ENCODE measurements at regions not wholly inside any gene's neighbourhood (a gene's known extent, or its start where the extent isn't known, plus 50 kb on each side); places are given as distances from the start of the nearest gene placed in this dataset.

- no peaks in the 10 kb centered on the region for H3K36me3 ChIP-seq (ENCODE audit: control insufficient read depth, insufficient read depth, low read length)
- no peaks in the 10 kb centered on the region for H3K27me3 ChIP-seq (ENCODE audit: control insufficient read depth, insufficient read depth, low read length)
- H4K20me1 ChIP-seq (ENCODE audit: control insufficient read depth, extremely low read depth, insufficient read depth, low read length), result no peaks in the 10 kb centered on the region
- H3K79me2 ChIP-seq (ENCODE audit: control insufficient read depth, insufficient read depth, low read length), result no peaks in the 10 kb centered on the region
- no peaks in the 10 kb centered on the region for H3K9me3 ChIP-seq (ENCODE audit: control insufficient read depth, insufficient read depth, low read depth, low read length)
- TF ChIP-seq EZH2 (IDR thresholded peaks at IDR 0.05; ENCODE audit: low read length, missing control alignments), result no peak
- TF ChIP-seq, protein P1, sequence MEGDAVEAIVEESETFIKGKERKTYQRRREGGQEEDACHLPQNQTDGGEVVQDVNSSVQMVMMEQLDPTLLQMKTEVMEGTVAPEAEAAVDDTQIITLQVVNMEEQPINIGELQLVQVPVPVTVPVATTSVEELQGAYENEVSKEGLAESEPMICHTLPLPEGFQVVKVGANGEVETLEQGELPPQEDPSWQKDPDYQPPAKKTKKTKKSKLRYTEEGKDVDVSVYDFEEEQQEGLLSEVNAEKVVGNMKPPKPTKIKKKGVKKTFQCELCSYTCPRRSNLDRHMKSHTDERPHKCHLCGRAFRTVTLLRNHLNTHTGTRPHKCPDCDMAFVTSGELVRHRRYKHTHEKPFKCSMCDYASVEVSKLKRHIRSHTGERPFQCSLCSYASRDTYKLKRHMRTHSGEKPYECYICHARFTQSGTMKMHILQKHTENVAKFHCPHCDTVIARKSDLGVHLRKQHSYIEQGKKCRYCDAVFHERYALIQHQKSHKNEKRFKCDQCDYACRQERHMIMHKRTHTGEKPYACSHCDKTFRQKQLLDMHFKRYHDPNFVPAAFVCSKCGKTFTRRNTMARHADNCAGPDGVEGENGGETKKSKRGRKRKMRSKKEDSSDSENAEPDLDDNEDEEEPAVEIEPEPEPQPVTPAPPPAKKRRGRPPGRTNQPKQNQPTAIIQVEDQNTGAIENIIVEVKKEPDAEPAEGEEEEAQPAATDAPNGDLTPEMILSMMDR (conservative IDR thresholded peaks at IDR 0.05 in 1 of 2, IDR thresholded peaks at IDR 0.05 in 1 of 2; ENCODE audit: low read depth in 1 of 2, low read length in 2 of 2), result no peak
- no peak overlapping the region for H3K4me3 ChIP-seq (replicated peaks in 1 of 4; ENCODE audit: control extremely low read depth in 1 of 4, insufficient read depth in 1 of 4, low read depth in 3 of 4, low read length in 4 of 4)
- H2AFZ ChIP-seq (ENCODE audit: low read length), result no peak overlapping the region
- H3K27ac ChIP-seq (ENCODE audit: insufficient read depth, low read length), result no peak overlapping the region
- no peak overlapping the region for H3K4me2 ChIP-seq (ENCODE audit: extremely low read depth, insufficient read depth, low read length)
- no peaks in the 10 kb centered on the region for H3K4me1 ChIP-seq (ENCODE audit: control insufficient read depth, extremely low read depth, insufficient read depth, low read length)
- DNase-seq (ENCODE audit: low read depth in 2 of 2), result no peak
- no peak overlapping the region for H3K9ac ChIP-seq (ENCODE audit: insufficient read depth, low read length)
Measured at GRCh38 chr21:14833666-14834351, 231.0 kb downstream of the NRIP1 start.

DNA sequence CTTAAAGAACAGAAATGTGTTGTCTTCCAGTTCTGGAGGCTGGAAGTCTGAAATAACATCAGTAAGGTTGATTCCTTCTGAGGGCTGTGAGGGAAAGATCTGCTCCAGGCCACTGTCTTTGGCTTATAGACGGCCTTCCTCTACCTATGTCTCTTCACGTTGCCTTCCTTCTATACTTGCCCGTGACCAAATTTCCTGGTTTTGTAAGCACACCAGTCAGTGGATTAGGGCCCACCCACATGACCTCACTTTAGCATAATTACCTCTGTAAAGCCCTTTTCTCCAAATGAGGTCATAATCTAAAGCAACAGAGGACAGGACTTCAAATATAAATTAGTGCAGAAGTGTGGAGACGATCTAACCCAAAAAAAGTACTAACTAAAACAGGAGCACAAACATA, 231.6 kb downstream of the NRIP1 start:
- Histone ChIP-seq H3K27me3 (ENCODE audit: control insufficient read depth, insufficient read depth, low read length) (no peaks in the 10 kb centered on the region), H3K9ac (ENCODE audit: insufficient read depth, low read length) (no peak overlapping the region), H3K79me2 (ENCODE audit: control insufficient read depth, insufficient read depth, low read length) (no peaks in the 10 kb centered on the region), H3K4me1 (ENCODE audit: control insufficient read depth, extremely low read depth, insufficient read depth, low read length) (no peaks in the 10 kb centered on the region), H3K27ac (ENCODE audit: insufficient read depth, low read length) (no peak overlapping the region), H3K4me2 (ENCODE audit: extremely low read depth, insufficient read depth, low read length) (no peak overlapping the region), H3K9me3 (ENCODE audit: control insufficient read depth, insufficient read depth, low read depth, low read length) (no peaks in the 10 kb centered on the region), H3K4me3 (replicated peaks in 1 of 4; ENCODE audit: control extremely low read depth in 1 of 4, insufficient read depth in 1 of 4, low read depth in 3 of 4, low read length in 4 of 4) (no peak overlapping the region), H4K20me1 (ENCODE audit: control insufficient read depth, extremely low read depth, insufficient read depth, low read length) (no peaks in the 10 kb centered on the region), H2AFZ (ENCODE audit: low read length) (no peak overlapping the region), H3K36me3 (ENCODE audit: control insufficient read depth, insufficient read depth, low read length) (no peaks in the 10 kb centered on the region)
- no peak for TF ChIP-seq EZH2 (IDR thresholded peaks at IDR 0.05; ENCODE audit: low read length, missing control alignments)
- TF ChIP-seq, protein P1 (conservative IDR thresholded peaks at IDR 0.05 in 1 of 2, IDR thresholded peaks at IDR 0.05 in 1 of 2; ENCODE audit: low read depth in 1 of 2, low read length in 2 of 2), result no peak
- no peak for DNase-seq (ENCODE audit: low read depth in 2 of 2)

DNA sequence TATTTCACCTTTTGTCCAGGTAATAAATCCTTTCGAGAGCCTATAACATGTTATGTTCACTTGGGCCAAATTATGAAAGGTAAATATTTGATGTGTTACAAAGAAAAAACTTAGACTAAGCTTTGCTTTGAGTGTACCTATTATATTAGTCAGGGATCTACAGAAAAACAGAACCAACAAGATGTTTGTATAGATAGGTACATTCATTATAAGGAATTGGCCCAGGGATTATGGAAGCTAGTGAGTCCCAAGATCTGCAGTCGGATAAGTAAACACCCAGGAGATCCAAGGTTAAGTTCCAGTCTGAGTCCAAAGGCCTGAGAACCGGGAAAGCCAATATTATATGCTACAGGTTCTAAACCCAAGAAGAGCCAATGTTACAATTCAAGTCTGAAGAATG, 234.5 kb downstream of the NRIP1 start:
- H3K36me3 ChIP-seq (ENCODE audit: control insufficient read depth, insufficient read depth, low read length), result no peaks in the 10 kb centered on the region

More for the DNA sequence above, 234.5 kb downstream of the NRIP1 start:
- no peak overlapping the region for H3K4me2 ChIP-seq (ENCODE audit: extremely low read depth, insufficient read depth, low read length)
- H3K79me2 ChIP-seq (ENCODE audit: control insufficient read depth, insufficient read depth, low read length), result no peaks in the 10 kb centered on the region
- no peaks in the 10 kb centered on the region for H3K27me3 ChIP-seq (ENCODE audit: control insufficient read depth, insufficient read depth, low read length)
- no peak for TF ChIP-seq EZH2 (IDR thresholded peaks at IDR 0.05; ENCODE audit: low read length, missing control alignments)
- TF ChIP-seq, protein P1 (conservative IDR thresholded peaks at IDR 0.05 in 1 of 2, IDR thresholded peaks at IDR 0.05 in 1 of 2; ENCODE audit: low read depth in 1 of 2, low read length in 2 of 2), result no peak
- no peak for DNase-seq (ENCODE audit: low read depth in 2 of 2)
- H3K9me3 ChIP-seq (ENCODE audit: control insufficient read depth, insufficient read depth, low read depth, low read length), result no peaks in the 10 kb centered on the region
- no peaks in the 10 kb centered on the region for H3K4me1 ChIP-seq (ENCODE audit: control insufficient read depth, extremely low read depth, insufficient read depth, low read length)
- H3K27ac ChIP-seq (ENCODE audit: insufficient read depth, low read length), result no peak overlapping the region
- H3K9ac ChIP-seq (ENCODE audit: insufficient read depth, low read length), result no peak overlapping the region
- no peaks in the 10 kb centered on the region for H4K20me1 ChIP-seq (ENCODE audit: control insufficient read depth, extremely low read depth, insufficient read depth, low read length)
- no peak overlapping the region for H3K4me3 ChIP-seq (replicated peaks in 1 of 4; ENCODE audit: control extremely low read depth in 1 of 4, insufficient read depth in 1 of 4, low read depth in 3 of 4, low read length in 4 of 4)
- H2AFZ ChIP-seq (ENCODE audit: low read length), result no peak overlapping the region

Measured in fibroblast of lung (primary cell).